ENCODE measurements at regions not wholly inside any gene's neighbourhood (a gene's known extent, or its start where the extent isn't known, plus 50 kb on each side); places are given as distances from the start of the nearest gene placed in this dataset.

DNA sequence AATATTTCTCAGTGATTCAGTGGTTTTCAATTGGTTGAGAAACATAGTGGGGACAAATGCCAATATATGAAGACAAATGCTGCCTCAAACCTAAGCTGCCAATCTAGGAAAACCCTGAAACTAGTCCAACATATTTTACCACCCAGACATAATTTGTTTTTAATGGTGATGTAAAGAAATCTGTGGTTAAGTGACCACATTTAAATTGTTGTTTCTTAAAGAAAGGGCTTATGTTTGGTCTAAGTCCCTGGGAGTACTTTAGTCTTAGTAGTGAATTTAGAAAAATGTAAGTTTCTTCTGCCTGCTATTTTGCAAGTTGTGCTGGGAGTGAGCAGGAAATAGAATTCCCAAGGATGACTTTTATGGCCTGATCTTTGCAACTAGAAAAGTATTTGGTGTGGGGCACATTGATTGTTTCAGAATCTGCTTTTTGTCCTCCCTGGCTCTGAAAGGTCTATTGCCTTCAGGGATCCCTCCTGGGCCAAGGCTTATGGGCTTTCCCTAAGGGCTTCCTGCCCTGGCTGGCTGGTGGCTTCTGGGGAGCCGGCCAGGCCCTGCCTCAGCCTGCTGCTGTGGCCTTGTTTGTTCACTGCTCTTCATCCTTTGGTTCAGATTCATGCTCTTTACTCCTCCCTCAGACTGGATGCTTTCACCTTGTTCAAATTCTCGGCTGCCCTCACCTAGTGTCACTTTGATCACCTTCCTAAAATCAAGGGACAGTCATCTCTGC lies 169.8 kb upstream of the JADE1 start:
- no peak for DNase-seq
- TF ChIP-seq, protein P1, sequence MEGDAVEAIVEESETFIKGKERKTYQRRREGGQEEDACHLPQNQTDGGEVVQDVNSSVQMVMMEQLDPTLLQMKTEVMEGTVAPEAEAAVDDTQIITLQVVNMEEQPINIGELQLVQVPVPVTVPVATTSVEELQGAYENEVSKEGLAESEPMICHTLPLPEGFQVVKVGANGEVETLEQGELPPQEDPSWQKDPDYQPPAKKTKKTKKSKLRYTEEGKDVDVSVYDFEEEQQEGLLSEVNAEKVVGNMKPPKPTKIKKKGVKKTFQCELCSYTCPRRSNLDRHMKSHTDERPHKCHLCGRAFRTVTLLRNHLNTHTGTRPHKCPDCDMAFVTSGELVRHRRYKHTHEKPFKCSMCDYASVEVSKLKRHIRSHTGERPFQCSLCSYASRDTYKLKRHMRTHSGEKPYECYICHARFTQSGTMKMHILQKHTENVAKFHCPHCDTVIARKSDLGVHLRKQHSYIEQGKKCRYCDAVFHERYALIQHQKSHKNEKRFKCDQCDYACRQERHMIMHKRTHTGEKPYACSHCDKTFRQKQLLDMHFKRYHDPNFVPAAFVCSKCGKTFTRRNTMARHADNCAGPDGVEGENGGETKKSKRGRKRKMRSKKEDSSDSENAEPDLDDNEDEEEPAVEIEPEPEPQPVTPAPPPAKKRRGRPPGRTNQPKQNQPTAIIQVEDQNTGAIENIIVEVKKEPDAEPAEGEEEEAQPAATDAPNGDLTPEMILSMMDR (IDR thresholded peaks at IDR 0.05): no peak
- no peak for ATAC-seq (ENCODE audit: low read depth)
- H3K27ac Mint-ChIP-seq: no peak overlapping the region
- ChIA-PET POLR2A (no interaction called here), CTCF (no interaction called here)
- H3K36me3 Mint-ChIP-seq (ENCODE audit: low read depth): no peaks in the 10 kb centered on the region
- intact Hi-C loops (cut with micrococcal nuclease): no loop called here
- no peak overlapping the region for H3K4me3 Mint-ChIP-seq
- no peaks in the 10 kb centered on the region for H3K27me3 Mint-ChIP-seq
- H3K4me1 Mint-ChIP-seq: no peaks in the 10 kb centered on the region
- H3K9me3 Mint-ChIP-seq: no peaks in the 10 kb centered on the region

DNA sequence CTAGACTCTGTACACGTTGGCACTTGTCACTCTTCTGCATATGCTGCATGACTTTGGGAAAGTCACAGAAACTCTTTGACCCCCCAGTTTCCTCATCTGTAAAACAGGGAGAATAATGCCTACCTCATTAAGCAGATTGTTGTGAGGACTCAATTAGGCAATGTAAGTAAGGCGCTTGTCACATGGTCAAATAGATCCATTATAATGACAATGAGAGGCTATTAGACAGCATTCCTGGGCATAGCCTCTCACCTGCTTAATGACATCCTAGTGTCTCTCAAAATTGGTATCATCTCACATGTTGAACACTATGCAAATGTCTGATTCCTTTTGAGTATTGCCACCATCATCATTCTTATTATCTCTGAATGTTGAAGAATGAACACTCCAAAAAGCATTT lies 172.6 kb upstream of the JADE1 start:
- Mint-ChIP-seq H3K9me3 (no peaks in the 10 kb centered on the region), H3K4me1 (peaks cover 2% of the 10 kb centered on the region)
- POLR2A ChIA-PET: no interaction called here

DNA sequence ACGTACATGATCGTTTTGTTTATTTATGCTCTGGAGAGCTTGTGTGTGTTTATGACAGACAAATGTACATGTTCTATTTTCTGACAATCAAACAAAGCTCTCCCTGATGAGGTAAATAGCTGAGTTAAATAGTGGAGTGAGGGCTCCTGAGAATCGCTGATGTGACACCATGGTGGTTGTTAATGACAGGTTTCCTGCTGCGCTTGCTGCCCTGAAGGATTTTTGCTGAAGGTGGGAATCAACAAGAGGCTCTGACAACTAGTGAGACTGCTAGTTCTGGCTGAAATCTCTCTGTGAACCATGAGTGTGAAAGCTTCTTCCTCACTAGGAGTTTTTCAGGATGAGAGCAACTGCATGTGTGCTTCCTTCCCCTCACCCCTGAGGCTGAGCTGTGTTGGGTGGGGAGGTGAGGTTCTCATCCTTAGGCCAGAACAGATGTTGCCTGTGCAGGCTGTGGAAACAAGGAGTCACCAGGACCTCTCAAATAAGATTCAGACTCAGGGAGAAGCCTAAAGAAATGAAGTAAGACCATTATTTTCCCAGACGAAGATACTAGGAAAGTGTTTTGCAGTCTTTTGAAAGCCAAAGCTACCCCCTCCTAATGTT lies 173.4 kb upstream of the JADE1 start:
- no peak overlapping the region for H3K27ac Mint-ChIP-seq
- TF ChIP-seq, protein P1 (IDR thresholded peaks at IDR 0.05): no peak
- H3K36me3 Mint-ChIP-seq (ENCODE audit: low read depth): no peaks in the 10 kb centered on the region
- POLR2A ChIA-PET: no interaction called here
- H3K4me1 Mint-ChIP-seq: peaks cover 2% of the 10 kb centered on the region
- peaks cover 3% of the 10 kb centered on the region for H3K27me3 Mint-ChIP-seq
- intact Hi-C loops (cut with micrococcal nuclease): no loop called here
- ATAC-seq (ENCODE audit: low read depth) (no peak), DNase-seq (no peak)
- no peak overlapping the region for H3K4me3 Mint-ChIP-seq
- no peaks in the 10 kb centered on the region for H3K9me3 Mint-ChIP-seq
- CTCF ChIA-PET: no interaction called here

More for the DNA sequence above, 172.6 kb upstream of the JADE1 start:
- ATAC-seq (ENCODE audit: low read depth) (no peak), DNase-seq (no peak)
- Mint-ChIP-seq H3K36me3 (ENCODE audit: low read depth) (no peaks in the 10 kb centered on the region), H3K27me3 (peaks cover 3% of the 10 kb centered on the region), H3K4me3 (no peak overlapping the region), H3K27ac (no peak overlapping the region)
- TF ChIP-seq, protein P1 (IDR thresholded peaks at IDR 0.05): no peak
- CTCF ChIA-PET: no interaction called here
- intact Hi-C loops (cut with micrococcal nuclease): no loop called here

DNA sequence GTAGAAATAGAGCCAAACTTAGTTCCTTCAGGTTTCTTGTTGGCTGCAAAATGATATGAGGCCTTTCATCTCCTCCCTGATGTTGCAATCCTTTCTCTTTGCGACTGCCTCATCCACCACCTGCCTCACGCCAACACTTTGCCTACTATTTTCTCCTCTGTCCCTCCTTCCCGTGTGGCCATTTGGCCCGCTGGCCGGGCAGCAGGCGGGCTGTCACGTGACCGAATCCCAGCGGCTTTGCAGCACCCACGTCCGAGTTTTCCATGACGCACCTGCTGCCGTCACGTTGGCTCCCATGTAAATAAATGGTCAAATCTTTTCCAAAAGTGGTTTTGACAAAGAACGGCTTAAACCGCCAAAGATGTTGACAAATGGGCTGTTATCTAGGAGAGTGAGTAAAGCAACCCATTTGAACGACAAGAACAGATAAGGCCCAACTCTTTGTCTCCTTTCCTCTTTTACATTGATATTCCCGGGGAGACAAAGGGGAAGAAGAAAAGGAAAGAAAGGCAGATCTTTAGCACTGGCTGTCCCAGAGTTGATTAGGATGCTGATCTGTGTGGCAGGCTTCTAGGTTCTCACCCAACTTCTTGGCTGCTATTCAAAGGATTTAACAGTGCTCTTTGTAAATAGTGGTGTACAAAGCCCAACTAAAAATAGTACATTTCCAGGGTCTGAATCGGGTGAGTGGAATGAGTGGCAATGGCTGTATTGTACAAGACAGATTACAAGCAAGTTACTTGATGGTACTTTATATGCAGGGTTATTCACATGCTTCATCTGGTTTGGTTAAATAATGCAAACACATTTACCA lies 174.2 kb upstream of the JADE1 start:
- TF ChIP-seq, protein P1 (IDR thresholded peaks at IDR 0.05): no peak
- intact Hi-C loops (cut with micrococcal nuclease): no loop called here
- Mint-ChIP-seq H3K27ac (no peak overlapping the region), H3K4me3 (no peak overlapping the region), H3K27me3 (peaks cover 3% of the 10 kb centered on the region), H3K36me3 (ENCODE audit: low read depth) (no peaks in the 10 kb centered on the region), H3K4me1 (peaks cover 2% of the 10 kb centered on the region), H3K9me3 (no peaks in the 10 kb centered on the region)
- CTCF ChIA-PET: no interaction called here
- ATAC-seq (ENCODE audit: low read depth) (no peak), DNase-seq (no peak)
- POLR2A ChIA-PET: no interaction called here

DNA sequence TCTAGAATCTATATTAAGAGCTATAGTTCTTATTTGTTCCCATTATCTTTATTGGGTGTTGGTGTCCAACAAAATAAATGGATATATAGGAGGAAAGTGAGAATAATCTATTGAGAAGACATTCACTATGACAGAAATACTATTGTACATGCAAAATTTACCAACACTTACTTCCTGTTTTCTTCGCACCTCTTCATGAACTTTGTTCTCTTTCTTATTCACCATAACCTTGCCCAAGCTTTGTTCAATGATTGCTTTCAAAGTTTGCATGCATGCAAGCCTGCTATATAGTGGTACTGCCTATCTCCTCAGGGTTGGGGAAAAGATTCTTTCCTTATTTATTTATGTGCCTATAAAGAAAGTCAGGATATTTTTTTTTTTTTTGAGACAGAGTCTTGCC lies 176.4 kb upstream of the JADE1 start:
- intact Hi-C loops (cut with micrococcal nuclease): no loop called here
- H3K4me1 Mint-ChIP-seq: peaks cover 2% of the 10 kb centered on the region
- H3K27me3 Mint-ChIP-seq: peaks cover 3% of the 10 kb centered on the region
- H3K9me3 Mint-ChIP-seq: no peaks in the 10 kb centered on the region
- DNase-seq (no peak), ATAC-seq (ENCODE audit: low read depth) (no peak)
- H3K27ac Mint-ChIP-seq: no peak overlapping the region
- H3K4me3 Mint-ChIP-seq: no peak overlapping the region
- CTCF ChIA-PET: no interaction called here
- H3K36me3 Mint-ChIP-seq (ENCODE audit: low read depth): no peaks in the 10 kb centered on the region
- TF ChIP-seq, protein P1 (IDR thresholded peaks at IDR 0.05): no peak
- POLR2A ChIA-PET: no interaction called here

Data from activated B cell treated with CpG ODN at 0.5 μM for 24 hours (primary cell).